Fibroblast of lung (primary cell): ENCODE measurements at regions not wholly inside any gene's neighbourhood (a gene's known extent, or its start where the extent isn't known, plus 50 kb on each side); places are given as distances from the start of the nearest gene placed in this dataset.

Experiments
- DNase-seq, 2 donors: peaks; one replicate each; pipeline versions ENCODE4 v3.0.0 to v3.0.0-alpha.2; 2010; ENCODE audit warnings: low read depth in 2 of 2
- H2AFZ ChIP-seq: 2 replicates; pipeline ENCODE4 v1.5.1; 2012; ENCODE audit warnings: low read length, control low read depth, inconsistent platforms
- H3K27ac ChIP-seq: 2 replicates; pipeline ENCODE4 v1.5.1; 2011; ENCODE audit warnings: low read length, control low read depth; ENCODE audit not compliant: insufficient read depth
- H3K27me3 ChIP-seq: 2 replicates; pipeline ENCODE4 v1.5.1; 2011; ENCODE audit warnings: mild to moderate bottlenecking, low read length; ENCODE audit not compliant: control insufficient read depth, insufficient read depth
- H3K36me3 ChIP-seq: 2 replicates; pipeline ENCODE4 v1.5.1; 2011; ENCODE audit warnings: low read length; ENCODE audit not compliant: control insufficient read depth, insufficient read depth
- H3K4me1 ChIP-seq: 2 replicates; pipeline ENCODE4 v1.5.1; 2011; ENCODE audit warnings: low read length; ENCODE audit not compliant: control insufficient read depth, insufficient read depth; ENCODE audit errors: extremely low read depth
- H3K4me2 ChIP-seq: 2 replicates; pipeline ENCODE4 v1.5.1; 2011; ENCODE audit warnings: low read length, control low read depth; ENCODE audit not compliant: insufficient read depth; ENCODE audit errors: extremely low read depth
- H3K4me3 ChIP-seq, 4 experiments: fragments of 200-600 bp in 1 of 4; sonication (generic) in 1 of 4; replicated peaks in 1 of 4; 2 replicates each; pipeline ENCODE4 v1.5.1; 2011 to 2016; ENCODE audit warnings: low read length in 4 of 4, low read depth in 3 of 4, mild to moderate bottlenecking in 3 of 4, control low read depth in 2 of 4, inconsistent platforms in 1 of 4, mixed read lengths in 1 of 4; ENCODE audit not compliant: insufficient read depth in 1 of 4; ENCODE audit errors: control extremely low read depth in 1 of 4
- H3K79me2 ChIP-seq: 2 replicates; pipeline ENCODE4 v1.5.1; 2012; ENCODE audit warnings: mild to moderate bottlenecking, low read length, inconsistent platforms; ENCODE audit not compliant: control insufficient read depth, insufficient read depth
- H3K9ac ChIP-seq: 2 replicates; pipeline ENCODE4 v1.5.1; 2011; ENCODE audit warnings: mild to moderate bottlenecking, low read length, control low read depth; ENCODE audit not compliant: insufficient read depth
- H3K9me3 ChIP-seq: 2 replicates; pipeline ENCODE4 v1.5.1; 2012; ENCODE audit warnings: low read depth, low read length; ENCODE audit not compliant: control insufficient read depth, insufficient read depth
- H4K20me1 ChIP-seq: 2 replicates; pipeline ENCODE4 v1.5.1; 2011; ENCODE audit warnings: low read length; ENCODE audit not compliant: control insufficient read depth, insufficient read depth; ENCODE audit errors: extremely low read depth
- CTCF ChIP-seq, 2 donors: IDR thresholded peaks in 1 of 2; conservative IDR thresholded peaks in 1 of 2; 1 replicate in 1 of 2; 2 replicates in 1 of 2; pipeline ENCODE4 v1.5.1; 2011 to 2012; ENCODE audit warnings: low read length in 2 of 2, control low read depth in 1 of 2, inconsistent platforms in 1 of 2, low read depth in 1 of 2, mild to moderate bottlenecking in 1 of 2
- EZH2 ChIP-seq: IDR thresholded peaks from 2 replicates; pipeline ENCODE4 v1.5.1; 2012; ENCODE audit warnings: low read length, control low read depth, mild to moderate bottlenecking; ENCODE audit errors: missing control alignments

DNA sequence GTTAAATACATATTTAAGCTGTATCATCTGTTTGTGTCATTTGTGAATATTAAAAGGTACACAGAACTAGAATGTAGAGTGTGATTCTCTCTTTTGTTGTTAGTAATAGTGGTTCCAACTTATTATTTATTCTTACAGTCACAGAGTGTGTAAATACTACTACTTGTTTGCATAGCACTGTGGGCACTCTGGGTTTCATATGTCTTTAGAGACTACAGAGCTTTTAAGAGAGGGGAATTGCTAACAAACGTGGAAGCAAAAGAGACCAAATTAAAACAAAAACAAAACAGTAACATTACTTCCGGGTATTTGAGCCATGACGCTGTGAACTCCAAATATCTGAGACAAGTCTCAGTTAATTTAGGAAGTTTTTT lies 828.0 kb upstream of the DPPA4 start:
- H3K79me2 ChIP-seq = no peaks in the 10 kb centered on the region
- H3K27ac ChIP-seq = no peak overlapping the region
- no peaks in the 10 kb centered on the region for H4K20me1 ChIP-seq
- peak overlapping the region; percentile 3 for H3K4me2 ChIP-seq
- no peaks in the 10 kb centered on the region for H3K9me3 ChIP-seq
- no peak overlapping the region for H3K4me3 ChIP-seq
- no peaks in the 10 kb centered on the region for H3K4me1 ChIP-seq
- no peaks in the 10 kb centered on the region for H3K36me3 ChIP-seq
- no peak for DNase-seq
- H3K9ac ChIP-seq = no peak overlapping the region
- TF ChIP-seq CTCF (conservative IDR thresholded peaks at IDR 0.05 in 1 of 2, IDR thresholded peaks at IDR 0.05 in 1 of 2; ENCODE audit: low read depth in 1 of 2, low read length in 2 of 2) (no peak), EZH2 (no peak)
- H3K27me3 ChIP-seq = no peaks in the 10 kb centered on the region
- H2AFZ ChIP-seq = peak overlapping the region; percentile 57

- no peak overlapping the region for H3K4me3 ChIP-seq
- no peaks in the 10 kb centered on the region for H3K79me2 ChIP-seq
- peak overlapping the region; percentile 3 for H3K4me2 ChIP-seq
- no peaks in the 10 kb centered on the region for H4K20me1 ChIP-seq
- H3K36me3 ChIP-seq = no peaks in the 10 kb centered on the region
- H3K9ac ChIP-seq = no peak overlapping the region
- H2AFZ ChIP-seq = peak overlapping the region; percentile 69
- H3K27ac ChIP-seq = no peak overlapping the region
- no peaks in the 10 kb centered on the region for H3K9me3 ChIP-seq
- peak in 1 of 2 donors; percentile 10 for DNase-seq
- no peaks in the 10 kb centered on the region for H3K4me1 ChIP-seq
- TF ChIP-seq CTCF (conservative IDR thresholded peaks at IDR 0.05 in 1 of 2, IDR thresholded peaks at IDR 0.05 in 1 of 2; ENCODE audit: low read depth in 1 of 2, low read length in 2 of 2) = no peak
- H3K27me3 ChIP-seq = no peaks in the 10 kb centered on the region
Observed at GRCh38 chr3:110165753-110166152, 828.4 kb upstream of the DPPA4 start.

DNA sequence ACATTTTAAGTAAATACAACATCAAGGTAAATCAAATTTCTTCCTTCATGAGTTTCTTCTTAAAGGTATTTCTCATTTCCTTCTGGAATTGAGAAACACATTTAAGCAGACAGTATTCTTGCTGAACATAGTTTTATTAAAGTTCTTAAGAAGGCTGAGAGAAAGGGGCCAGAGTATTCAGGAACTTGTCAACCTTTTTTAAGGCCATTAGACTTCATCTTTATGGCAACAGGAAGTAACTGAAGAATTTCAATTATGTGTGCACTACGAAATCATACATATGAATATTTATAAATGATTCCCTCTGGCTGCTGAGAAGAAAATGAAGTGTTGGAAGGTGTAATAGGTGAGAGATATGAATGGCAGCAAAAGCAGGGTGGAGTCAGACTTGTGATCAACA lies 829.4 kb upstream of the DPPA4 start:
- Histone ChIP-seq H3K36me3 (no peaks in the 10 kb centered on the region), H3K27me3 (no peaks in the 10 kb centered on the region), H3K27ac (no peak overlapping the region), H4K20me1 (no peaks in the 10 kb centered on the region), H3K4me1 (no peaks in the 10 kb centered on the region), H3K4me2 (no peak overlapping the region), H3K4me3 (no peak overlapping the region), H2AFZ (no peak overlapping the region), H3K9me3 (no peaks in the 10 kb centered on the region), H3K9ac (no peak overlapping the region), H3K79me2 (no peaks in the 10 kb centered on the region)
- no peak for DNase-seq
- TF ChIP-seq EZH2 (no peak), CTCF (conservative IDR thresholded peaks at IDR 0.05 in 1 of 2, IDR thresholded peaks at IDR 0.05 in 1 of 2; ENCODE audit: low read depth in 1 of 2, low read length in 2 of 2) (no peak)
